NB4 (cell line): ENCODE measurements at regions not wholly inside any gene's neighbourhood (a gene's known extent, or its start where the extent isn't known, plus 50 kb on each side); places are given as distances from the start of the nearest gene placed in this dataset.

Source experiments
- POLR2A ChIP-seq: IDR thresholded peaks from 2 replicates; pipeline ENCODE4 v1.6.1; 2011; ENCODE audit warnings: mild to moderate bottlenecking; ENCODE audit not compliant: insufficient read length; ENCODE audit errors: extremely low read depth
- TF ChIP-seq, protein P1 (sequence below): IDR thresholded peaks from one replicate; pipeline ENCODE4 v1.5.1; 2012; ENCODE audit warnings: low read depth, low read length

DNA sequence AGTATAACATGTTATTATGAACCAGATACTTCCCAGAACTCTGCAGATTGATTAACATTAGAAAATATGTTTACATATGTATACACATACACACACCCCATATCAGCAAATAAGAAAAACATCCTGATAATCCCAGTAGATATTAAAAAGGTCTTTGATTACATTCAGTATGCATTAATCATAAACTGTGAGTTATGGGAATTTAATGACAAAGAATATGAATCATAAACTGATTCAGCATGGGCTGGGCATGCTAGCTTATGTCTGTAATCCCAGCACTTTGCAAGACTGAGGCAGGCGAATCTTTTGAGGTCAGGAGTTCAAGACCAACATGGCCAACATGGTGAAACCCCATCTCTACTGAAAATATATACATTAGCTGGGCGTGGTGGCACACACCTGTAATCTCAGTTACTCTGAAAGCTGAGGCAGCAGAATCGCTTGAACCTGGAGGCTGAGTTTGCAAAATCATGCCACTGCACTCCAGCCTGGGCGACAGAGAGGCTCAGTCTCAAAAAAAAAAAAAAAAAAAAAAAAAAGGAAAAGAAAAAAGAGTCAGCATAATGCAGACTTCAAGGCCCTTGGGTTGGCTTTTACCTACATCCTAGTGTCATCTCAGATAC is 581.9 kb upstream of the PRR20A start:
- no peak for TF ChIP-seq POLR2A
- TF ChIP-seq, protein P1, sequence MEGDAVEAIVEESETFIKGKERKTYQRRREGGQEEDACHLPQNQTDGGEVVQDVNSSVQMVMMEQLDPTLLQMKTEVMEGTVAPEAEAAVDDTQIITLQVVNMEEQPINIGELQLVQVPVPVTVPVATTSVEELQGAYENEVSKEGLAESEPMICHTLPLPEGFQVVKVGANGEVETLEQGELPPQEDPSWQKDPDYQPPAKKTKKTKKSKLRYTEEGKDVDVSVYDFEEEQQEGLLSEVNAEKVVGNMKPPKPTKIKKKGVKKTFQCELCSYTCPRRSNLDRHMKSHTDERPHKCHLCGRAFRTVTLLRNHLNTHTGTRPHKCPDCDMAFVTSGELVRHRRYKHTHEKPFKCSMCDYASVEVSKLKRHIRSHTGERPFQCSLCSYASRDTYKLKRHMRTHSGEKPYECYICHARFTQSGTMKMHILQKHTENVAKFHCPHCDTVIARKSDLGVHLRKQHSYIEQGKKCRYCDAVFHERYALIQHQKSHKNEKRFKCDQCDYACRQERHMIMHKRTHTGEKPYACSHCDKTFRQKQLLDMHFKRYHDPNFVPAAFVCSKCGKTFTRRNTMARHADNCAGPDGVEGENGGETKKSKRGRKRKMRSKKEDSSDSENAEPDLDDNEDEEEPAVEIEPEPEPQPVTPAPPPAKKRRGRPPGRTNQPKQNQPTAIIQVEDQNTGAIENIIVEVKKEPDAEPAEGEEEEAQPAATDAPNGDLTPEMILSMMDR: no peak
